ENCODE measurements at regions not wholly inside any gene's neighbourhood (a gene's known extent, or its start where the extent isn't known, plus 50 kb on each side); places are given as distances from the start of the nearest gene placed in this dataset.

DNA sequence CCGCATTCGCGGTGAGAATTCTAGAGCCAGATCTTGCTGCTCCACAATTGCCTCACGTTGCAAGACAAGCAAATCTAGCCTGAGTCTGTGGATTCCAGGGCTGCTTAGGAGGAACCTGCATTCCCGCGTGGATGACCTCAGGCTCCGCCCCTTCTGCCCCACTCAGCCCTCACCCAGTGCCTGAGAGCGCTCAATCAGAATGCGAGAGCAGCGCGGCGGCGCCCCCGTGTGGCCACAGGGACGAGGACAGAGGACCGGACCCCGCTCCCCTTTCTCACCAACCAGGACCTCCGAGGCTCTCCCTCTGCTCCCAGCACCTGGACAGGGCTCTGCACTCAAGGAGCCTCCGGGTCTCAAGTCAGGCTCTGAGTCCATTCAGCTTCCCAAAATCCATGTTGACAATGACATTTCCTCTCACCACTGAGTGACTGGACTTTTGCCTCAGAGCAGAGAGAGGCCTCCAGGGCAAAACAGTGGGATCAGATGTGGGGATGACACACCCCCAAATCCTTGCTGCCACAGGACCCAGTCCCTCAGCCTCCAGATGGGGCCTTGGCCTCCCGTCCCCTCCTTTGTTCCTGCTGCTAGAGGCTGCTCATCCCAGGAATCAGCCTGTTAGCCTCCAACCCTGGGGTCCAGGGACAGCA is 52.0 kb downstream of the RPP21 start:
- TF ChIP-seq POLR2A (IDR thresholded peaks at IDR 0.05) = no peak
- peak in 1 of 3 donors; percentile 29 for TF ChIP-seq CTCF (IDR thresholded peaks at IDR 0.05)
- DNase-seq (ENCODE audit: low spot score in 2 of 2) = peak; percentile 59 to 95
- intact Hi-C loops (cut with DNase I; ENCODE audit: low total_unique reads) = loop anchor here (10.0 kb wide), 1 partner anchor 162 kb away; no protein-coding TSS in a partner anchor
- 13 to 15% methylated on average over 19 to 20 of the region's 20 CpGs for WGBS, 2 donors
- H3K4me3 ChIP-seq (ENCODE audit: low read depth, poor library complexity, severe bottlenecking) = no peak overlapping the region

- TF ChIP-seq POLR2A (IDR thresholded peaks at IDR 0.05) = no peak
- no peak for TF ChIP-seq CTCF (IDR thresholded peaks at IDR 0.05)
- no peak overlapping the region for H3K4me3 ChIP-seq (ENCODE audit: low read depth, poor library complexity, severe bottlenecking)
- intact Hi-C loops (cut with DNase I; ENCODE audit: low total_unique reads) = loop anchor here (10.0 kb wide), 1 partner anchor 163 kb away; no protein-coding TSS in a partner anchor
- WGBS, 2 donors = 62 to 64% methylated on average over 3 of the region's 3 CpGs
- DNase-seq (ENCODE audit: low spot score in 2 of 2) = no peak
These were observed 52.7 kb downstream of the RPP21 start for GRCh38 chr6:30397697-30398096.

GRCh38 chr6:30399390-30400058 is 54.6 kb downstream of the RPP21 start:
- 86 to 90% methylated on average over 2 of the region's 2 CpGs for WGBS, 2 donors
- H3K4me3 ChIP-seq (ENCODE audit: low read depth, poor library complexity, severe bottlenecking) = no peak overlapping the region
- no peak for DNase-seq (ENCODE audit: low spot score in 2 of 2)
- TF ChIP-seq POLR2A (IDR thresholded peaks at IDR 0.05) (no peak), CTCF (IDR thresholded peaks at IDR 0.05) (no peak)
- intact Hi-C loops (cut with DNase I; ENCODE audit: low total_unique reads) = loop anchor here (10.0 kb wide), 1 partner anchor 165 kb away; no protein-coding TSS in a partner anchor

- DNase-seq (ENCODE audit: low spot score in 2 of 2) = no peak
- WGBS, 2 donors = 85 to 91% methylated on average over 2 of the region's 2 CpGs
- TF ChIP-seq CTCF (IDR thresholded peaks at IDR 0.05) (no peak), POLR2A (IDR thresholded peaks at IDR 0.05) (no peak)
- intact Hi-C loops (cut with DNase I; ENCODE audit: low total_unique reads) = no loop called here
- H3K4me3 ChIP-seq (ENCODE audit: low read depth, poor library complexity, severe bottlenecking) = no peak overlapping the region
These were observed 61.0 kb downstream of the RPP21 start for GRCh38 chr6:30405934-30406333.

DNA sequence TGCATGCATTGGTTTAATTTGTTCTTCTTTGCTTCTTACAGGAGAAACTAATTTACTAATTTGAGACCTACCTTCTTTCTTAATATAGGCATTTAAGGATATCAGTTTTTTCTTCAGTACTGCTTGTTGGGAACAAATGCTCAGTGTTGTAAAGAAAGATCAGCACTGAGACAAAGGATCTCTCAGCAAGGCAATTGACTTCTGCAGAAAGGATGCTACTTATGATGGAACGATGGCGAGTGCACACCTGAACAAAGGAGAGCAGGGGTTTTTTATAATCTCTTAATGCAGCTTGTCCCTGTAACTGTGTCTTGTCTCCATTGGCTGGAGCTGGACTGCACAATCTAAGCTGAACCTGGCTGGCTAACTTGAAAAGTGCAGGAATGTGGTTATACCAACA is 64.2 kb downstream of the RPP21 start:
- TF ChIP-seq POLR2A (IDR thresholded peaks at IDR 0.05) (no peak), CTCF (IDR thresholded peaks at IDR 0.05) (no peak)
- DNase-seq (ENCODE audit: low spot score in 2 of 2) = no peak
- intact Hi-C loops (cut with DNase I; ENCODE audit: low total_unique reads) = no loop called here

More for the DNA sequence above, 64.2 kb downstream of the RPP21 start:
- 40 to 42% methylated on average over 2 of the region's 2 CpGs for WGBS, 2 donors
- no peak overlapping the region for H3K4me3 ChIP-seq (ENCODE audit: low read depth, poor library complexity, severe bottlenecking)
